ENCODE measurements at regions not wholly inside any gene's neighbourhood (a gene's known extent, or its start where the extent isn't known, plus 50 kb on each side); places are given as distances from the start of the nearest gene placed in this dataset.

- no peak for TF ChIP-seq CTCF (IDR thresholded peaks at IDR 0.05; ENCODE audit: insufficient read depth, low read length)
- no peak overlapping the region for H3K4me3 ChIP-seq (ENCODE audit: low read depth, low read length)
- DNase-seq (ENCODE audit: low read depth) = no peak
Observed at GRCh38 chr13:74695021-74695800, 561.0 kb upstream of the KLF12 start.

DNA sequence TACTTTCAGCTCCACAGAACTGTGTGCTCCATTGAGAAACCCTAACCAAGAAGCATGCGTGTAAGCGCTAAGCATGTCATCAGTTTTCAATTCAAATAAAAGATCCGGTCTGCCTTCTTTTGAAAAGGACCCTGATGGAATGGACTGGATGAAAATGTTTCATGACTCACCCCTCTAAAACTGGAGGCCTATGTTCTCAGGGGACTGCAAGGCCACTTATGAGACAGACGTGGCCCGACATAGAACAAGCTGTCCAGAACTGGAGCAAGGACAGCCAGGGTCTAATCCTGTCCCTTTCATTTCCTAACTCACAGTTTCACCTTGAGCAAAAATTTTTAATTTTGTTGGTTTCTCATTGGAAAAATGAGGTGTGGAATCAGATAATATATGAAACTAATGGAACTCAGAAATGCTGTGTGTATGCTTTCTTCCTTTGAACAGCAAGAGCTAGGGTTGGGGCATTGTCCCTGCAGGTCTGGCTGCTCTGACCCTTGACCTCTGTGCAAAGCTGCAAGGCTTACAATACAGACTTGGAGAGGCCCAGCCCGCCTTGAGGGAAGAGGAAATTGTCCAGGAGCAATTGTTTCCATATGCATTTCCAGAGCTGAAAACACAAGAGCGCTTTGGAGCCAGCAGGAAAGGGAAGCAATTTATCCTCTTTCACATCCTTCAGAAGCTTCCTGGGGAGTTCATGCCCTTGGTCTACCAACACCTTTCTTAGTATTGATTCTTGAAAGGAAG lies 553.4 kb upstream of the KLF12 start:
- H3K4me3 ChIP-seq (ENCODE audit: low read depth, low read length) = no peak overlapping the region
- no peak for DNase-seq (ENCODE audit: low read depth)
- TF ChIP-seq CTCF (IDR thresholded peaks at IDR 0.05; ENCODE audit: insufficient read depth, low read length) = no peak

DNA sequence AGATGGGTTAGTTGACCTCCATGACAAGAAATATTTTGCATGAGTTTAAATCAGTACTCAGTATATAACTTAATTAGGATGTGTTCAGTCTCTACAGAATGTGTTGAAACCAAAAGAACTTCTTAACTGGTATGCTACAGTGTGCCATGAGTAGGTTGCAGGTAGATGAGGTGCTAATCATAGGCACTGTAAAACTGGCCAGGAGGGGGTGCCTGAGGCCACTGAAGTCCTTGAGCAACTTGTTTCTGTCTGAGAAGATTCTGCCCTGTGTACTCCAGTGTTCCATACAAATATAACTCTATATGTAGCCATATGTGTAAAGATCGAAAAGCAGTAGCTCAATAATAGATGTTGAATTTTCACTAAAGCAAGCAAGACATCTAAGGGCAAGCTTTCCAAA lies 549.2 kb upstream of the KLF12 start:
- peak; percentile 13 for TF ChIP-seq CTCF (IDR thresholded peaks at IDR 0.05; ENCODE audit: insufficient read depth, low read length)
- peak; percentile 7 for DNase-seq (ENCODE audit: low read depth)
- no peak overlapping the region for H3K4me3 ChIP-seq (ENCODE audit: low read depth, low read length)

DNA sequence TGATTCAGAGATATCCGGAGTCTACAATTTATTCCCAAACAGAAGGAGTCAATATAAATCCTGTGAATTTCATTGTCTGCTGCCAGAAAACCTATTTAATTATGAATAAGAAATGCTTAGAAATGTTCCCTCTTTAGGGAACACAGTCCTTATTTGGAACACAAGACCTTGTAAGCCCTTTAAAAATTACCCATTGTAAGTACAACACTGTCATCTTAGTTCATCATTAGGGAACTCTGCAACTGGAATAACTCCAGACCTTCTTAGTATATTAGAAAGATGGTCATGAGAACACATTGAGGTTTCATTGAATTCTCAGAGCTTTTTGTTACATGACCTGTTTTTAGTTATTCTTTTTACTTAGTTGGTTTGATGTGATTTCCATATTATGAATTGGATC lies 548.5 kb upstream of the KLF12 start:
- DNase-seq (ENCODE audit: low read depth) = no peak
- H3K4me3 ChIP-seq (ENCODE audit: low read depth, low read length) = no peak overlapping the region
- no peak for TF ChIP-seq CTCF (IDR thresholded peaks at IDR 0.05; ENCODE audit: insufficient read depth, low read length)

- no peak for TF ChIP-seq CTCF (IDR thresholded peaks at IDR 0.05; ENCODE audit: insufficient read depth, low read length)
- DNase-seq (ENCODE audit: low read depth) = no peak
- no peak overlapping the region for H3K4me3 ChIP-seq (ENCODE audit: low read depth, low read length)
Observed at GRCh38 chr13:74681891-74682290, 547.7 kb upstream of the KLF12 start.

- no peak for TF ChIP-seq CTCF (IDR thresholded peaks at IDR 0.05; ENCODE audit: insufficient read depth, low read length)
- no peak overlapping the region for H3K4me3 ChIP-seq (ENCODE audit: low read depth, low read length)
- DNase-seq (ENCODE audit: low read depth) = no peak
Observed at GRCh38 chr13:74678308-74678965, 544.2 kb upstream of the KLF12 start.
